NCI-H510A treated with DMSO at 0.1 percent for 48 hours (cell line): ENCODE measurements at regions not wholly inside any gene's neighbourhood (a gene's known extent, or its start where the extent isn't known, plus 50 kb on each side); places are given as distances from the start of the nearest gene placed in this dataset.

Experiments used
- DNase-seq: peaks from one replicate; lab custom pipeline; 2025; lab: John Stamatoyannopoulos, UW

DNA sequence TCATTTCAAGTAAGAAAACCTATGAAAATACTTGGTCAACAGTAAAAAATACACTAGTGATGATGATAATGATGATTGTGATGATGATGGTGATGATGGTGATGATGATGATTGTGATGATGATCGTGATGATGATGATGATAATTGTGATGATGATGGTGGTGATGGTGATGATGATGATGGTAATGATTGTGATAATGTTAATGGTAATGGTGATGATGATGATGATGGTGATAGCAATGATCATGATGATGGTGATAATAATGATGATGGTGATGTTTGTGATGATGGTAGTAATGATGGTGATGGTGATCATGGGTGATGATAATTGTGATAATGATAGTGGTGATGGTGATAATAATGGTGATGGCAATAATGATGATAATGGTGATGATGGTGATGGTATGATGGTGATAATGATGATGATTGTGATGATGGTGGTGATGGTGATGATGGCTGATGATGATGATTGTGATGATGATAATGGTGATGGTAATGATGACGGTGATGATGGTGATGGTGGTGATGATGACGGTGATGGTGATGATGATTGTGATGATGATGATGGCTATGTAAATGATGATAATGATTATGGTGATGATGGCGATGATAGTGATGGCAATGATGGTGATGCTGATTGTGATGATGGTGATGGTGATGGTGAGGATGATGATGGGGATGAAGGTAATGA, 62.1 kb downstream of the VCX3A start:
- no peak for DNase-seq

GRCh38 chrX:6468706-6469105, 66.2 kb downstream of the VCX3A start:
- DNase-seq = no peak

DNA sequence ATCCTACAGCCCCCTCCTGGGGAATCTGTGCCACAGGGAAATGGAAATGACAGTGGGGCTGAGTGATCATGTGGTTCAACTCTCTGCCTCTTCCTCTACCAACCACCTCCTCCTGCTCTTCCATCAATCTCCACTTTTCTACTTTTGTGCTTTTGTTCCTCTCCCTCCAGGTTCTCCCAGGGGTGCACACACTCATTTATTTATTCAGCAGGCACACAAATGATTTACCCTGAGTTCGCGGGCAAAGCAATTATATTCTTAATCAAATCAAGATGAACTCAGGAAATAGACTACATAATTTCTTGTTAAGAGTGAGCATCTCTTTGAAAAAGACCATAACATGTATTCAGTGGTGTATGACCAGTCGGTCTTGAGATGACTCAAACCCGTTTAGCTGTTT, 69.2 kb downstream of the VCX3A start:
- no peak for DNase-seq

GRCh38 chrX:6464726-6465125, 70.2 kb downstream of the VCX3A start:
- DNase-seq = no peak

- DNase-seq = no peak
Measured at GRCh38 chrX:6460893-6461490, 73.9 kb downstream of the VCX3A start.

DNA sequence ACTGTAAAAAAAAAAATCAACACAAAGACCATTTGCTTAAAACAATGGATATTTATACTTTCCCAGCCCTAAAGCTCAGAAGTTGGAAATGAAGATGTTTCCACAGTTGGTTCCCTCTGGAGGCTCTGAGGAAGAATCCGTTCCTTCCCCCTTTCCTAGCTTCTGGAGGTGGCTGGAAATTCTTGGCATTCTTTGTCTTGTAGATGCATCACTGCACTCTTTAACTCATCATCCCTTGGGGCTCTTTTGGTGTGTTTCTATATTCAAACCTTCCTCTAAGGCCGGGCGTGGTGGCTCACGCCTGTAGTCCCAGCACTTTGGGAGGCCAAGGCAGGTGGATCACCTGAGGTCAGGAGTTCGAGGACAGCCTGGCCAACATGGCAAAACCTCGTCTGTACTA, 78.7 kb downstream of the VCX3A start:
- DNase-seq = no peak

DNA sequence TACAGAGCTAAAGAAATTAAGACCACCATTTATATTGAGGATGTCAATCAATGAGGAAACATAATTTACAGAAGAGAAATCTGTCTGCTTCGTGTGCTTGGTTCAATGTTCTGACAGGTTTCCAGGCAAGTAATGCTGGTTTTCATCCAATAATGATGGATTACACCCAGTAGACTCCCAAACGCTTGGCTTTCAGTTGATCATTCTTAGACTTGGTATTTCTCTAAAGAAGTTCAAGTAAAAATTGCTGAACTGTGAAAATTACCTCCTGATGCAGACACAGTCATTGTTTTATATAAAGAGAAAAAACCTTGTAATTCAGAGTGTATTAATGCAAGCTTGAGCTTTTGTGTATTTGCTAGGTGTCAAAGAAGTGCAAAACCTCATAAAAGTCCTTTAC, 85.0 kb downstream of the VCX3A start:
- DNase-seq = no peak

GRCh38 chrX:6448003-6448402, 86.9 kb downstream of the VCX3A start:
- no peak for DNase-seq

- no peak for DNase-seq
Measured at GRCh38 chrX:6446582-6446981, 88.3 kb downstream of the VCX3A start.

- DNase-seq = no peak
Measured at GRCh38 chrX:6440648-6441047, 94.3 kb downstream of the VCX3A start.

DNA sequence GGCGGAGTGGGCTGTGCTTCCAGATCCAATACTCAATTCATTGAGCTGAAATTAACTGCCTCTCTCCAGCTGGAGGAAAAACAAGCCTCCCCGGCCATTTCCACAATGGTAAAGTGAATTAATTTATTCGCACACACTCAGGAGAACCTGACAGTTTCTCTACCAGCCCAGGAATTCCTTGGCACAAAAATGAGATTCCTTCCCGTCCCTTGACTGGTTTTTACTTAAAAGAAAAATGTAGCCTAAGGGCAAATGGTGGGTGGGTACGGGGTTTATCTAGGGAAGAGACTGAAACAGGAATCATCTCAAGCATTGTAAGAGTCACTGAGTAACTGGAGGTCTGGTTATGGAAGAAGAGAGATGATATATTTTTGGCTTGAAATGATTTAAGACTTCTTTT, 102.7 kb downstream of the VCX3A start:
- DNase-seq = no peak

DNA sequence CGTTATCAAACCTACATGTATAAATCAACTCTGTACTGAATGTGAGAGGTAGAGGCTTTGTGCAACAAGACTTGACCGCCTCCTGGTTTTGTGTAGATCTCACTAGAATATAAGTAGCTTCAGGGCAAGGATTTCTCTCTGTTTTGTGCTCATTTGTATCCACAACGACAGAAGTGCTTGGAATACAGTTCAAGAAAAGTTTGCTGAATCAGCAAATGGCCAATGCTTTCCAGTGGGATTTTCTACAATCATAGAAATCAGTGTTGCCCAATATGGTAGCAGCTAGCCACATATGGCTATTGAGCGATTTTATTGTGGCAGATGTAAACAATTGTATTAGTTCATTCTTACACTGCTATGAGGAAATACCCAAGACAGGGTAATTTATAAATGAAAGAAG, 127.4 kb downstream of the VCX3A start:
- DNase-seq = no peak

- no peak for DNase-seq
Measured at GRCh38 chrX:6386837-6387236, 148.1 kb downstream of the VCX3A start.

- no peak for DNase-seq
Measured at GRCh38 chrX:6384921-6385320, 150.0 kb downstream of the VCX3A start.

GRCh38 chrX:6384371-6384770, 150.5 kb downstream of the VCX3A start:
- no peak for DNase-seq

DNA sequence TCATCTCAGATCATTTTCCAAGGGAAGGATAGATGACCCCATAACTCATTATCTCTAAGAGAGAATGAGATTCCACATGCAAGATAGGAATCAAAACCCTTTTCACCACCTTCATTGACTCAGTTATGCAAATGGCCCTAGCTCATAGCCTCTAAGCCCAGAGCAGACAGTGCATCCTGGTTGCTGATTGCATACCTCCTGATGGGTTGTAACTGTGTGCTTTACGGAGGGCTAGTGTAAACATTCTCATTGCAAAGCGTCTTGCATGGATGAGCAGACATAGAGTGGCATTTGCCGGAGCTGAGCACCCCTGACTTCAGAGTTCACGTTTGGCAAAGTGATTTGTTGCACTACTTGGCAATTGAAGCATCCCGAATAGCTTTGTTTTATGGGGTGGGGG, 151.0 kb downstream of the VCX3A start:
- peak; percentile 71 for DNase-seq

GRCh38 chrX:6383488-6383887, 151.4 kb downstream of the VCX3A start:
- DNase-seq = no peak

GRCh38 chrX:6382284-6382683, 152.6 kb downstream of the VCX3A start:
- no peak for DNase-seq

- DNase-seq = no peak
Measured at GRCh38 chrX:6377103-6377764, 148.6 kb upstream of the NLGN4X start.

- DNase-seq = no peak
Measured at GRCh38 chrX:6374556-6374955, 145.9 kb upstream of the NLGN4X start.

DNA sequence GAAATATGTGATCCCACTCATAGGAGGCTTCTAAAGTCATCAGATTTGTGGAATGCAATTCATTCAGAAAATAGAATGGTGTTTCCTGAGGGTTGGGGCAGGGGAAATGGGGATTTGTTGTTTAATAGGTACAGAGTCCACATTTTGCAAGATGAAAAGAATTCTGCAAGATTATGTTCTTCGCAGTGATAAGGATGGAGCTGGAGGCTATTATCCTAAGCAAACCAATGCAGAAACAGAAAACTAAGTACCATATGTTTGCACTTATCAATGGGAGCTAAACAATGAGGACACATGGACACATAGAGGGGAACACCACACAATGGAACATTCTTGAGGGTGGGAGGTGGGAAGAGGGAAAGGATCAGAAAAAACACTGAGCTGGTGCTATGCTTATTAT, 144.3 kb upstream of the NLGN4X start:
- no peak for DNase-seq

DNA sequence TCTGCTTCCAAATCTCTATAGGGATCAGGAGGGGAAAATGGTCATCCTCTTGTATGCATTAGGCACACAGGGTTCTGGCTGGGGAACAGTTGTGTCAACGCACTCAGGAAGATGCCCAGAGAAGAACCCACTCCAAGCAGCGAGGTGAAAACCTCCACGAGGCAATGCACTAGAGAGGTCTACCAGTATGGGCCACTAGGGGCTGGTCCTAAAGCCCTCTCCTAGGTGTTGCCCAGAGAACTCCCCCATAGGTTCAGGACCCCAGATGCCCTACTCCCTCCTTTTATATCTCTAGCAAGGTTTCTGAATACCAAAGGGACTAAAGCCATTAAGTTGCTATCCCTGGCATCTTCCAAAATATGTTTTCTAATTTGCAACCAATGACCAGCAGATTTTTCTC, 142.7 kb upstream of the NLGN4X start:
- DNase-seq = no peak

DNA sequence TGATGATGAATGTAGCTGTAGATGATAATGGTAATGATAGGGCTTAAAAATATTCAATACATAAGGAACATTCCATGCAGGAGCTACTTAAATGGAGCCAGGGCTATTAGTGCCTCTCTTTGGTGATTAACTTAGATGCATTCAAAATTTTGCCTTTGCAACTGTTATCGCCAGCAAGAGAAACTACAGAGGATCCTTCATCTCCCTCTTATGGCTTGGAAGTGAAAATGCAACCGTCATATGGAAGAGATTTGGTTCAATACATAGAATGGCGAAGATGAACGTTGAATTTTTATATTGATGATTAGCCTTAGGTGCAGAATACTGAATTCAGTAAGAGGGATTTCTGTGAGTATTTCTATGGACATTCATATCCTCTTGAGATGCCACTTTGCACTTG, 134.5 kb upstream of the NLGN4X start:
- DNase-seq = no peak

DNA sequence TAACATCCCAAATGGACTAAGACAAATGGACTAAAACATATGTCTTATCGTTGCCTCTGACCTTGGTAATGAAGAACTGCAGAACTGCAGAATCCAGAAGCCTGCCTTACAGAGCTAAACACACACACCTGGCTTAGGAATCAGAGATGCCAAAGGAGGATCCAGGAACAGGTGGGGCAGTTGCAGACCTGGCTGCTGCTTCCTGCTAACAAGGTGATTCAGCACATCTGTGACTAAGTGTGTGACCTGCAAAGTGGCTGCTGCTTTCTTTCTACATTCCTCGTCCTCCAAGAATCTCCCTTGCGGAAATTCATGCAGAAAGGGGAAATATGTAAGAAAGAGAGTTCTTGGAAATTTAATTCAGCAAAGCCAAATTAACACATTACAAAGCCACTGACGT, 96.8 kb upstream of the NLGN4X start:
- peak; percentile 43 for DNase-seq
